ENCODE measurements at regions not wholly inside any gene's neighbourhood (a gene's known extent, or its start where the extent isn't known, plus 50 kb on each side); places are given as distances from the start of the nearest gene placed in this dataset.

DNA sequence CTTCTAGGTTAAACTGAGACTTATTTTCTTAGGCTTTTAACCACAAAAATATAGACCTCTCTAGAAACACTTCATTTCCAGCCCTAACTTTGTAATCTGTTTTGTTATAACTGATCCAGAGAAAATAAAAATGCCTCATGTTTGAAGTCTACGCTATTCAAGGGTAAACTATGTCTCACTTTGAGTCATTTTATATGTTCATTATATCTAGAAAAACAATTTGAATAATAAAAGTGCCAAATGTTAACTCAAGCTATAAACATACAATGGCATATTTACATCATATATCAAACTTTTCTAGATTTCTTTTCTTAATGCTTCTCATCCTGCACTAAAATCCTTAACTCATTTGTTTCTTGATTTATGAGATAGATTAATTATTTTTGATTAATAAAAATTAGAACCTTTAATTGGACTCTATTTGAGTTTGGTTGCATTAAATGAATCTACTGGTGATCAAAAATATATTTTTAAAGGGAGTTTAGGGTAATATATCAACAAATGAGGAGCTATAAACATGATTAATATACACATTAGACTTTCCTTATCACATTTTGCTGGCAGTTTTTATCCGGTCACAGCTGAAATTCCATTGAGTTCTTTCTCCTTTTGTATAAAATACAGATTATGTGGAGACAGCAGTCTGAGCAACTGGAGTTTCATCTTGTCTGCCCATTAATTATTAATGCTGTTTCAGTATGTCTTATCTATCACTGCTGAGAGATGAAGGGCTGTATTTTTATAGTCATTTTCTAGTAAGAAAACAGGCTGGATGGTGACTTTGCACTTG lies 246.5 kb downstream of the TBX18 start:
- H3K9me3 ChIP-seq (ENCODE audit: control insufficient read depth in 2 of 2, insufficient read depth in 1 of 2, low read length in 1 of 2): no peaks in the 10 kb centered on the region
- no peak overlapping the region for H3K27ac ChIP-seq (ENCODE audit: low read depth in 1 of 2, low read length in 1 of 2)
- no peaks in the 10 kb centered on the region for H3K4me1 ChIP-seq (ENCODE audit: control insufficient read depth in 2 of 2, insufficient read depth in 2 of 2, low read length in 2 of 2)
- DNase-seq (ENCODE audit: low read depth in 6 of 9, low spot score in 9 of 9): no peak
- H3K4me3 ChIP-seq (ENCODE audit: low read length in 2 of 2): no peak overlapping the region
- H3K27me3 ChIP-seq (ENCODE audit: control insufficient read depth in 2 of 2, insufficient read depth in 1 of 2, low read length in 1 of 2): no peaks in the 10 kb centered on the region
- H3K36me3 ChIP-seq (ENCODE audit: control insufficient read depth in 2 of 2, insufficient read depth in 2 of 2, low read length in 1 of 2): no peaks in the 10 kb centered on the region
- 93% methylated on average over 2 of the region's 2 CpGs for WGBS

DNA sequence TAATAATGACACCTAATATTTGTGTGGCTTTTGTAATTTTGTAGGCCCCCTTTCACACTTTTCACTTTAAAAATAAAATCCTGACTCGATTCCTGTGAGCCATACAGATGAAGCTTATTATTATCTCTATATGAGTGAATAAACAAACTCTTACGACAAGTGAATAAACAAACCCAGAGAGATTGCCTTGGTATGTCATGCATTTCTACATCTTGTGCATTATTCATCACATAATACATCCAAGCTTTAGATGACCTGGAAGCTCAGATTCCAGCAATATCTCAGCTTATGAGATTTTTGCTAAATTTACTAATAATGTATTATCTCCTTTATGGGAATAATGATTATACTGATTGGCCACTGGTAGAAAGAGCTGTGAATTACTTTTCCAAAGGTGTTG lies 248.2 kb downstream of the TBX18 start:
- no peaks in the 10 kb centered on the region for H3K36me3 ChIP-seq (ENCODE audit: control insufficient read depth in 2 of 2, insufficient read depth in 2 of 2, low read length in 1 of 2)
- no peak for DNase-seq (ENCODE audit: low read depth in 6 of 9, low spot score in 9 of 9)
- WGBS: 90% methylated on average over 2 of the region's 2 CpGs
- no peaks in the 10 kb centered on the region for H3K4me1 ChIP-seq (ENCODE audit: control insufficient read depth in 2 of 2, insufficient read depth in 2 of 2, low read length in 2 of 2)
- no peaks in the 10 kb centered on the region for H3K9me3 ChIP-seq (ENCODE audit: control insufficient read depth in 2 of 2, insufficient read depth in 1 of 2, low read length in 1 of 2)
- no peaks in the 10 kb centered on the region for H3K27me3 ChIP-seq (ENCODE audit: control insufficient read depth in 2 of 2, insufficient read depth in 1 of 2, low read length in 1 of 2)
- no peak overlapping the region for H3K4me3 ChIP-seq (ENCODE audit: low read length in 2 of 2)
- no peak overlapping the region for H3K27ac ChIP-seq (ENCODE audit: low read depth in 1 of 2, low read length in 1 of 2)

DNA sequence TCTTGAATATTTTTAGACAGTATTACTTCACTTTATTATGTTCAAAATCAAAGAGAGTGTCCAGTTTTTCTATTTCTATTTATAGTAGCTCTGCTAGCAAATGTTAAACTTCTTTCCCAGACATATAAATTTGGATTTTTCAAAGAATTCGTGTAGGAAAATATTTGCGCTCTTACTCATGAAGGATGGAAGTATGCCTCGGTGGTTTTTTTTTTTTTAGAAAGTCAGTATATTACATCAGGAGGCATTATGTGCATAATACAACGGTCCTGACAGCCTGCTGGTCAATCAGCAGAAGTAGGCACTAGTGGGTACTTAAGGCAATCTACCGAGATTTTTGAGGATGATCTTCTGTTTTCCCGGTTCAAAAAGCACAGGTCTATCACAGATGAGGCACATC lies 249.3 kb downstream of the TBX18 start:
- H3K9me3 ChIP-seq (ENCODE audit: control insufficient read depth in 2 of 2, insufficient read depth in 1 of 2, low read length in 1 of 2): no peaks in the 10 kb centered on the region
- no peaks in the 10 kb centered on the region for H3K27me3 ChIP-seq (ENCODE audit: control insufficient read depth in 2 of 2, insufficient read depth in 1 of 2, low read length in 1 of 2)
- no peak overlapping the region for H3K4me3 ChIP-seq (ENCODE audit: low read length in 2 of 2)
- H3K36me3 ChIP-seq (ENCODE audit: control insufficient read depth in 2 of 2, insufficient read depth in 2 of 2, low read length in 1 of 2): no peaks in the 10 kb centered on the region
- H3K4me1 ChIP-seq (ENCODE audit: control insufficient read depth in 2 of 2, insufficient read depth in 2 of 2, low read length in 2 of 2): no peaks in the 10 kb centered on the region
- DNase-seq (ENCODE audit: low read depth in 6 of 9, low spot score in 9 of 9): no peak
- WGBS: 90% methylated on average over 6 of the region's 6 CpGs
- H3K27ac ChIP-seq (ENCODE audit: low read depth in 1 of 2, low read length in 1 of 2): no peak overlapping the region

DNA sequence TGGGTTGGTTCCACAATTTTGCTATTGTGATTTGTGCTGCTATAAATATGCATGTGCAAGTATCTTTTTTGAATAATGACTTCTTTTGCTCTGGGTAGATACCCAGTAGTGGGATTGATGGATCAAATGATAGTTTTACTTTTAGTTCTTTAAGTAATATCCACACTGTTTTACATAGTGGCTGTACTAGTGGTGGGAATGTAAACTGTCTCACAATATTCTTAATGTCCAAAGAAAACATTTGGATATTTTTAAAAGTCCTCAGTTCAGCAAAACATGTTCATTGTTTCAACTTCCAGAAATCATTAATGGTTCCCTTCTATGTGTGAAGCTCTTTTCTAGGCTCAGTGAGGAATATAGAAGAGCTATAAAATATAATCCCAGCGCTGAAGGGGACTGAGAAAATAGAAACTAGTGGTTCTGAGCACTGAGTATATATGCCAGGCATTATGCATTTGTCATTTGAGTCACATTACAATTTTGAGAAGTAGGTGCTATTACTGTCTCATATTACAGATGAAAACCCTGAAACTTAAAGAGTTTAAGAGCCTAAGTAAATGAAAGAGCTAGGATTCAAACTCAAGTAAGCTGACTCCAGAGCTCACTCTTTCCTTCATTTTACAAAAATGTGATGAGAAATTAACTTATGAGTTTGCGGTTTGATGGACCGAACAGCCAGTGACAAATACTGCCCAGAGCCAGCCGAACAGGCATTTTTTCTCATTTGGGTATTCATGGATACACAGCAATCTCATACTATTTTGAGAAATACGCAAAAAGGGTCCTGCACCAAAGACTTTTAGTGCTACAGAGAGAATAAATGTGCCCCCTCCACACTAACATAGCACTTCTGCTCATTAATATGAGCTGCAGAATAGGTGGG lies 250.1 kb downstream of the TBX18 start:
- no peaks in the 10 kb centered on the region for H3K36me3 ChIP-seq (ENCODE audit: control insufficient read depth in 2 of 2, insufficient read depth in 2 of 2, low read length in 1 of 2)
- no peak overlapping the region for H3K27ac ChIP-seq (ENCODE audit: low read depth in 1 of 2, low read length in 1 of 2)
- DNase-seq (ENCODE audit: low read depth in 6 of 9, low spot score in 9 of 9): no peak
- WGBS: 92% methylated on average over 5 of the region's 5 CpGs
- no peaks in the 10 kb centered on the region for H3K9me3 ChIP-seq (ENCODE audit: control insufficient read depth in 2 of 2, insufficient read depth in 1 of 2, low read length in 1 of 2)
- no peaks in the 10 kb centered on the region for H3K4me1 ChIP-seq (ENCODE audit: control insufficient read depth in 2 of 2, insufficient read depth in 2 of 2, low read length in 2 of 2)
- H3K4me3 ChIP-seq (ENCODE audit: low read length in 2 of 2): no peak overlapping the region
- H3K27me3 ChIP-seq (ENCODE audit: control insufficient read depth in 2 of 2, insufficient read depth in 1 of 2, low read length in 1 of 2): no peaks in the 10 kb centered on the region

DNA sequence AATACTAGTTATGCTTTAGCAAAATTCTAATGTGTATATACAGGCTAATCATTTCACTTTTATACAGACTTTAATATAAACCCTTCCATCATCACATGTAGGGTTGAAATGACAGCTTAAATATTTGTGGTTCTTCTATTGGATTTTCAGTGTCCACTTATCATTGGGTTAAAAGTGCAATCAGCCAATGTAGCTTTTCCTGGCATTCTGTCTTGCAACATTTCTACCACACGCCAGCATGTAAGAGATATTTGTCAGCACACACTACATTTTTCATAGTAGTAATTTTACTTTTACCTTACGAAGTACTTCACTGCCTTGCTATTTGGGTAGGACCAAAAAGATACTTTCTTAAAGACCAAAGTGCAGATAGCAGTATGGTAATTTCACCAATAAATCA lies 252.0 kb downstream of the TBX18 start:
- H3K36me3 ChIP-seq (ENCODE audit: control insufficient read depth in 2 of 2, insufficient read depth in 2 of 2, low read length in 1 of 2): no peaks in the 10 kb centered on the region
- no peaks in the 10 kb centered on the region for H3K27me3 ChIP-seq (ENCODE audit: control insufficient read depth in 2 of 2, insufficient read depth in 1 of 2, low read length in 1 of 2)
- H3K27ac ChIP-seq (ENCODE audit: low read depth in 1 of 2, low read length in 1 of 2): no peak overlapping the region
- WGBS: 94% methylated on average over 2 of the region's 2 CpGs
- no peaks in the 10 kb centered on the region for H3K9me3 ChIP-seq (ENCODE audit: control insufficient read depth in 2 of 2, insufficient read depth in 1 of 2, low read length in 1 of 2)
- no peak for DNase-seq (ENCODE audit: low read depth in 6 of 9, low spot score in 9 of 9)
- H3K4me1 ChIP-seq (ENCODE audit: control insufficient read depth in 2 of 2, insufficient read depth in 2 of 2, low read length in 2 of 2): no peaks in the 10 kb centered on the region
- no peak overlapping the region for H3K4me3 ChIP-seq (ENCODE audit: low read length in 2 of 2)

DNA sequence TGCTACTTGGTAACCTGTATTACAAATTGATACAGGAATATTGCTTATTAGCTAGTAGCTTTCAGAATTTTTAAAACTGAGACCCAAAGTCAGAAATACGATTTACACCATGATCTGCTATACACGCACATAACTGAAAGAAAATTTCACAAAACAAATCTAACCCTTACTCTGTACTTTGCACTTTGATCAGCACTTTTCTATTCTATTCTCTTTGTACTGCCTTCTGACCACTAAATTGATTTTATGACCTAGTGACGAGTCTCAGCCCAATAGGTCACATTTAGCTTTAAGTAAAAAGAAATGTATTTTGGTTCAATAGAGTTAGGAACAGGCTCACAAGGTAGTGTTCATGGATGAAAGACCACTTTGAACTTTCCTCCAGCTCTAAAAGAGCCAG lies 252.5 kb downstream of the TBX18 start:
- Histone ChIP-seq H3K27ac (ENCODE audit: low read depth in 1 of 2, low read length in 1 of 2) (no peak overlapping the region), H3K9me3 (ENCODE audit: control insufficient read depth in 2 of 2, insufficient read depth in 1 of 2, low read length in 1 of 2) (no peaks in the 10 kb centered on the region), H3K27me3 (ENCODE audit: control insufficient read depth in 2 of 2, insufficient read depth in 1 of 2, low read length in 1 of 2) (no peaks in the 10 kb centered on the region), H3K4me3 (ENCODE audit: low read length in 2 of 2) (no peak overlapping the region), H3K4me1 (ENCODE audit: control insufficient read depth in 2 of 2, insufficient read depth in 2 of 2, low read length in 2 of 2) (no peaks in the 10 kb centered on the region), H3K36me3 (ENCODE audit: control insufficient read depth in 2 of 2, insufficient read depth in 2 of 2, low read length in 1 of 2) (no peaks in the 10 kb centered on the region)
- 91% methylated on average over 3 of the region's 3 CpGs for WGBS
- DNase-seq (ENCODE audit: low read depth in 6 of 9, low spot score in 9 of 9): no peak

DNA sequence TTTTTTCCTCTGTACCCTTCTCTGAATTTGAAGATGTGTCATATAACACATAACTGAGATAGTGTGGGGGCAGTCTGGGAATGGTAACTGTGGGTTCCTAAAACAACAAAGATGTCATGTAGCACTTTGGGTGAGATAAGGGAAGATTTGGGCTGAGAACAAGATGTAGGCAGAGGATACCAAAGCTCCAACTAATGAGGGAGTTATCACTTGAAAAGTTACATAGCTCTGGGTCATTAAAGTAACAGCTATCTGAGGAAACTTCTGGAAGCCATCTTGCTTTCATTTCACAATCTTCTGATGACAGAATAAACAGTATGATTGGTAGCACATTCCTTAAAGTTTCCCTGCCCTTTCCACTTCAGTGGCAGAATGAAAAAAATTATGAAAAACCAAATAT lies 255.4 kb downstream of the TBX18 start:
- Histone ChIP-seq H3K36me3 (ENCODE audit: control insufficient read depth in 2 of 2, insufficient read depth in 2 of 2, low read length in 1 of 2) (no peaks in the 10 kb centered on the region), H3K27ac (ENCODE audit: low read depth in 1 of 2, low read length in 1 of 2) (no peak overlapping the region), H3K4me3 (ENCODE audit: low read length in 2 of 2) (no peak overlapping the region), H3K27me3 (ENCODE audit: control insufficient read depth in 2 of 2, insufficient read depth in 1 of 2, low read length in 1 of 2) (no peaks in the 10 kb centered on the region), H3K4me1 (ENCODE audit: control insufficient read depth in 2 of 2, insufficient read depth in 2 of 2, low read length in 2 of 2) (no peaks in the 10 kb centered on the region), H3K9me3 (ENCODE audit: control insufficient read depth in 2 of 2, insufficient read depth in 1 of 2, low read length in 1 of 2) (no peaks in the 10 kb centered on the region)
- no peak for DNase-seq (ENCODE audit: low read depth in 6 of 9, low spot score in 9 of 9)

DNA sequence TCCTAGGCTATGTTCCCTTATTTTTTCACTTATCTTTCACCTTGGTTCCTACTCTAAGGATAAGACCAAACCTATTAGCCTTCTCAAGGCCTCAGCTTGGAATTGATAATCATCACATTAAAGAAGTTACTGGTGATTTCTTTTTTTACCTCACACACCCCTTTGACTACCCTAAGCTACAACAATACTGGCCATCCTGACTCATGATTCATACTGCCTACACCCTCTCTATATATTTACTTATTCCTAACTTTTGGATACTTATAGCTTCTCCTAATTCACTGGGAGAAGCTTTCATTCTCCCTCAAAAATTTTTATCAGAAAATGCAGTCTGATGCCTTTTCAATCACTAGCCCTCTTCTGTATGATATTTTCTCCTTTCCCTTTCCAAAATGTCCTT lies 256.1 kb downstream of the TBX18 start:
- H3K4me1 ChIP-seq (ENCODE audit: control insufficient read depth in 2 of 2, insufficient read depth in 2 of 2, low read length in 2 of 2): no peaks in the 10 kb centered on the region
- no peaks in the 10 kb centered on the region for H3K9me3 ChIP-seq (ENCODE audit: control insufficient read depth in 2 of 2, insufficient read depth in 1 of 2, low read length in 1 of 2)
- H3K27ac ChIP-seq (ENCODE audit: low read depth in 1 of 2, low read length in 1 of 2): no peak overlapping the region
- DNase-seq (ENCODE audit: low read depth in 6 of 9, low spot score in 9 of 9): no peak
- H3K27me3 ChIP-seq (ENCODE audit: control insufficient read depth in 2 of 2, insufficient read depth in 1 of 2, low read length in 1 of 2): no peaks in the 10 kb centered on the region
- H3K36me3 ChIP-seq (ENCODE audit: control insufficient read depth in 2 of 2, insufficient read depth in 2 of 2, low read length in 1 of 2): no peaks in the 10 kb centered on the region
- H3K4me3 ChIP-seq (ENCODE audit: low read length in 2 of 2): no peak overlapping the region

DNA sequence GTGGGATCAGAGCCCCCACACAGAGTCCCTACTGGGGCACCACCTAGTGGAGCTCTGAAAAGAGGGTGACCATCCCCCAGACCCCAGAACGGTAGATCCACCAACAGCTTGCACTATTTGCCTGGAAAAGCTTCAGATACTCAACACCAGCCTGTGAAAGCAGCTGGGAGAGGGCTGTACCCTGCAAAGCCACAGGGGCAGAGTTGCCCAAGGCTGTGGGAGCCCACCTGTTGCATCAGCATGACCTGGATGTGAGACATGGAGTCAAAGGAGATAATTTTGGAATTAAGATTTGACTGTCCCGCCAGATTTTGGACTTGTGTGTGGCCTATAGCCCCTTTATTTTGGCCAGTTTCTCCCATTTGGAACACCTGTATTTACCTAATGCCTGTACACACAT lies 260.4 kb downstream of the TBX18 start:
- no peaks in the 10 kb centered on the region for H3K9me3 ChIP-seq (ENCODE audit: control insufficient read depth in 2 of 2, insufficient read depth in 1 of 2, low read length in 1 of 2)
- WGBS: 94% methylated on average over 2 of the region's 2 CpGs

More for the DNA sequence above, 260.4 kb downstream of the TBX18 start:
- DNase-seq (ENCODE audit: low read depth in 6 of 9, low spot score in 9 of 9): no peak
- H3K36me3 ChIP-seq (ENCODE audit: control insufficient read depth in 2 of 2, insufficient read depth in 2 of 2, low read length in 1 of 2): no peaks in the 10 kb centered on the region
- H3K27ac ChIP-seq (ENCODE audit: low read depth in 1 of 2, low read length in 1 of 2): no peak overlapping the region
- H3K27me3 ChIP-seq (ENCODE audit: control insufficient read depth in 2 of 2, insufficient read depth in 1 of 2, low read length in 1 of 2): no peaks in the 10 kb centered on the region
- no peak overlapping the region for H3K4me3 ChIP-seq (ENCODE audit: low read length in 2 of 2)
- H3K4me1 ChIP-seq (ENCODE audit: control insufficient read depth in 2 of 2, insufficient read depth in 2 of 2, low read length in 2 of 2): no peaks in the 10 kb centered on the region
